ENCODE measurements at regions not wholly inside any gene's neighbourhood (a gene's known extent, or its start where the extent isn't known, plus 50 kb on each side); places are given as distances from the start of the nearest gene placed in this dataset.

DNA sequence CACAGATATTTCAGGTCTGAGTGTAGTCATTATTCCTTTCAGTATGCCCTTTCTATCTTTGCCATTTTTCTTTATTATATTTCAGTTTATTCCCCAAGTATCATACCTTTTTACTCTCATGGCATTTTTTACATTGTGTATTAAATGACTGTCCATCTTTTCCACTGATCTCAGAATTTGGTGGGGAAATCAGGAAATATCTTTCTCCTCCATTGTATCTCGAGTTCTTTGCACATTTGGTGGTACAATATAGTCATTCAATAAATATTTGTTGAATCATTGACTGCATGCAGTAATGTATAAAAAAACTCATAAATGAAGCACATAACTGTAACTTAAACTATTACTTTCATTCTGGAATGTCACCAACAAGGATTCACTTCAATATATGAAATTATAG lies 354.7 kb downstream of the HGF start:
- TF ChIP-seq, protein P1, sequence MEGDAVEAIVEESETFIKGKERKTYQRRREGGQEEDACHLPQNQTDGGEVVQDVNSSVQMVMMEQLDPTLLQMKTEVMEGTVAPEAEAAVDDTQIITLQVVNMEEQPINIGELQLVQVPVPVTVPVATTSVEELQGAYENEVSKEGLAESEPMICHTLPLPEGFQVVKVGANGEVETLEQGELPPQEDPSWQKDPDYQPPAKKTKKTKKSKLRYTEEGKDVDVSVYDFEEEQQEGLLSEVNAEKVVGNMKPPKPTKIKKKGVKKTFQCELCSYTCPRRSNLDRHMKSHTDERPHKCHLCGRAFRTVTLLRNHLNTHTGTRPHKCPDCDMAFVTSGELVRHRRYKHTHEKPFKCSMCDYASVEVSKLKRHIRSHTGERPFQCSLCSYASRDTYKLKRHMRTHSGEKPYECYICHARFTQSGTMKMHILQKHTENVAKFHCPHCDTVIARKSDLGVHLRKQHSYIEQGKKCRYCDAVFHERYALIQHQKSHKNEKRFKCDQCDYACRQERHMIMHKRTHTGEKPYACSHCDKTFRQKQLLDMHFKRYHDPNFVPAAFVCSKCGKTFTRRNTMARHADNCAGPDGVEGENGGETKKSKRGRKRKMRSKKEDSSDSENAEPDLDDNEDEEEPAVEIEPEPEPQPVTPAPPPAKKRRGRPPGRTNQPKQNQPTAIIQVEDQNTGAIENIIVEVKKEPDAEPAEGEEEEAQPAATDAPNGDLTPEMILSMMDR (IDR thresholded peaks at IDR 0.05; ENCODE audit: low read depth, low read length): no peak
- TF ChIP-seq POLR2A (IDR thresholded peaks at IDR 0.05; ENCODE audit: extremely low read depth, insufficient read length): no peak
